H1 (cell line): ENCODE measurements at regions not wholly inside any gene's neighbourhood (a gene's known extent, or its start where the extent isn't known, plus 50 kb on each side); places are given as distances from the start of the nearest gene placed in this dataset.

Experiments used
- CTCF ChIA-PET: fragments of 300-600 bp; sonication (Branson Sonifier 250); formaldehyde crosslinking; loops from one replicate; lab custom pipeline; 2021; ENCODE audit not compliant: partially characterized antibody; lab: Charles Lee
- POLR2A ChIA-PET: fragments of 300-600 bp; sonication (Branson Sonifier 250); formaldehyde crosslinking; loops from one replicate; lab custom pipeline; 2021; ENCODE audit warnings: inconsistent platforms; ENCODE audit not compliant: partially characterized antibody; lab: Charles Lee
- DNase-seq, 2 experiments: peaks; one replicate each; pipeline versions ENCODE4 v3.0.0 to v3.0.0-alpha.2; 2010 to 2022; ENCODE audit warnings: low spot score in 2 of 2, low read depth in 1 of 2, mixed read lengths in 1 of 2
- FAIRE-seq: peaks from 2 replicates; lab custom pipeline; 2011; peaks lifted over from hg19 to GRCh38; lab: Jason Lieb, UNC
- H2AFZ ChIP-seq: 2 replicates; pipeline ENCODE4 v1.8.1; 2012; ENCODE audit warnings: low read length, inconsistent platforms
- H2AK5ac ChIP-seq: 2 replicates; pipeline ENCODE4 v1.6.1; 2013; ENCODE audit warnings: low read depth, low read length
- H2BK120ac ChIP-seq: replicated peaks from 2 replicates; pipeline ENCODE3; 2013; ENCODE audit warnings: low read depth, low read length, inconsistent platforms
- H2BK12ac ChIP-seq: 2 replicates; pipeline ENCODE4 v1.6.1; 2013; ENCODE audit warnings: low read depth, low read length
- H2BK15ac ChIP-seq: 2 replicates; pipeline ENCODE4 v1.6.1; 2013; ENCODE audit warnings: low read length
- H2BK20ac ChIP-seq: 2 replicates; pipeline ENCODE4 v1.6.1; 2013; ENCODE audit warnings: low read length
- H2BK5ac ChIP-seq: 2 replicates; pipeline ENCODE4 v1.6.1; 2013; ENCODE audit warnings: low read depth, low read length
- H3K14ac ChIP-seq: 2 replicates; pipeline ENCODE4 v1.6.1; 2013; ENCODE audit warnings: inconsistent platforms; ENCODE audit not compliant: insufficient read length
- H3K18ac ChIP-seq: 2 replicates; pipeline ENCODE4 v1.6.1; 2013; ENCODE audit warnings: low read length; ENCODE audit errors: extremely low read depth
- H3K23ac ChIP-seq: 2 replicates; pipeline ENCODE4 v1.6.1; 2013; ENCODE audit warnings: inconsistent platforms; ENCODE audit not compliant: insufficient read length
- H3K23me2 ChIP-seq: 2 replicates; pipeline ENCODE4 v1.6.1; 2013; ENCODE audit warnings: low read depth, low read length
- H3K27ac ChIP-seq: 2 replicates; pipeline ENCODE4 v1.6.1; 2011; ENCODE audit warnings: low read depth, low read length, inconsistent platforms
- H3K27me3 ChIP-seq, 4 experiments: replicated peaks in 1 of 4; 1 replicate in 1 of 4; 2 replicates in 3 of 4; pipeline versions ENCODE4 v1.6.1 to v1.8.1; 2011 to 2013; ENCODE audit warnings: low read length in 3 of 4, mild to moderate bottlenecking in 3 of 4, inconsistent platforms in 2 of 4, mixed read lengths in 2 of 4, moderate library complexity in 1 of 4; ENCODE audit not compliant: control insufficient read depth in 3 of 4, insufficient read depth in 3 of 4; ENCODE audit errors: extremely low read depth in 1 of 4
- H3K36me3 ChIP-seq, 4 experiments: 2 replicates each; pipeline versions ENCODE4 v1.6.1 to v1.8.1; 2011 to 2013; ENCODE audit warnings: mild to moderate bottlenecking in 4 of 4, low read length in 3 of 4, moderate library complexity in 2 of 4, control low read depth in 1 of 4, inconsistent platforms in 1 of 4; ENCODE audit not compliant: insufficient read depth in 4 of 4, control insufficient read depth in 2 of 4
- H3K4ac ChIP-seq: replicated peaks from 2 replicates; pipeline ENCODE3; 2013; ENCODE audit warnings: low read length, low read depth, mixed read lengths, inconsistent platforms; ENCODE audit not compliant: insufficient read length
- H3K4me1 ChIP-seq, 4 experiments: replicated peaks in 1 of 4; 1 replicate in 1 of 4; 2 replicates in 3 of 4; pipeline versions ENCODE4 v1.6.1 to v1.8.1; 2011 to 2013; ENCODE audit warnings: low read length in 3 of 4, inconsistent platforms in 2 of 4, mixed read lengths in 1 of 4; ENCODE audit not compliant: insufficient read depth in 4 of 4, control insufficient read depth in 3 of 4
- H3K4me2 ChIP-seq, 2 experiments: 2 replicates each; pipeline versions ENCODE4 v1.6.1 to v1.8.1; 2011 to 2013; ENCODE audit warnings: low read depth in 2 of 2, low read length in 2 of 2, control low read depth in 1 of 2, inconsistent platforms in 1 of 2, mild to moderate bottlenecking in 1 of 2; ENCODE audit not compliant: insufficient read depth in 1 of 2
- H3K4me3 ChIP-seq, 4 experiments: fragments of 200-600, 300-600 bp in 1 of 4; sonication (generic), shearing (Covaris generic), sonication (Bioruptor Twin) in 1 of 4; 2 replicates each; pipeline versions ENCODE4 v1.5.1 to v1.8.1; 2011 to 2016; ENCODE audit warnings: low read length in 4 of 4, low read depth in 3 of 4, control low read depth in 2 of 4, inconsistent platforms in 2 of 4, mild to moderate bottlenecking in 2 of 4, mixed read lengths in 1 of 4, moderate library complexity in 1 of 4; ENCODE audit not compliant: insufficient read depth in 2 of 4; ENCODE audit errors: extremely low read depth in 1 of 4
- H3K56ac ChIP-seq: replicated peaks from 2 replicates; pipeline ENCODE3; 2013; ENCODE audit warnings: low read depth, mild to moderate bottlenecking, mixed read lengths, low read length, inconsistent platforms; ENCODE audit not compliant: insufficient read length
- H3K79me1 ChIP-seq: 2 replicates; pipeline ENCODE4 v1.6.1; 2013; ENCODE audit warnings: low read depth, low read length, control low read depth
- H3K79me2 ChIP-seq, 2 experiments: 2 replicates each; pipeline versions ENCODE4 v1.6.1 to v1.8.1; 2012 to 2013; ENCODE audit warnings: low read length in 2 of 2, mild to moderate bottlenecking in 2 of 2, inconsistent platforms in 1 of 2; ENCODE audit not compliant: insufficient read depth in 2 of 2, control insufficient read depth in 1 of 2
- H3K9ac ChIP-seq, 4 experiments: replicated peaks in 1 of 4; 1 replicate in 1 of 4; 2 replicates in 3 of 4; pipeline versions ENCODE4 v1.6.1 to v1.8.1; 2011 to 2013; ENCODE audit warnings: low read depth in 3 of 4, low read length in 3 of 4, control low read depth in 2 of 4, mild to moderate bottlenecking in 2 of 4, moderate library complexity in 2 of 4, inconsistent platforms in 1 of 4; ENCODE audit errors: extremely low read depth in 1 of 4
- H3K9me3 ChIP-seq, 2 experiments: 2 replicates each; pipeline versions ENCODE4 v1.6.1 to v1.8.1; 2012 to 2013; ENCODE audit warnings: mild to moderate bottlenecking in 2 of 2, moderate library complexity in 2 of 2, control low read depth in 1 of 2, inconsistent platforms in 1 of 2, low read depth in 1 of 2, low read length in 1 of 2, mixed read lengths in 1 of 2; ENCODE audit not compliant: insufficient read depth in 2 of 2
- H4K20me1 ChIP-seq, 2 experiments: replicated peaks in 1 of 2; 2 replicates each; pipeline versions ENCODE3 to v1.8.1; 2011 to 2013; ENCODE audit warnings: inconsistent platforms in 2 of 2, low read length in 2 of 2, mild to moderate bottlenecking in 1 of 2; ENCODE audit not compliant: insufficient read depth in 2 of 2, control insufficient read depth in 1 of 2
- H4K5ac ChIP-seq: 2 replicates; pipeline ENCODE4 v1.6.1; 2013; ENCODE audit warnings: low read length, low read depth, mixed read lengths, inconsistent platforms; ENCODE audit not compliant: insufficient read length
- H4K8ac ChIP-seq: 2 replicates; pipeline ENCODE4 v1.8.0; 2013; ENCODE audit warnings: mild to moderate bottlenecking, moderate library complexity, low read length, inconsistent platforms; ENCODE audit not compliant: insufficient read depth; ENCODE audit errors: extremely low read depth
- H4K91ac ChIP-seq: replicated peaks from 2 replicates; pipeline ENCODE3; 2013; ENCODE audit warnings: low read length, mixed read lengths, inconsistent platforms; ENCODE audit not compliant: insufficient read length
- RAD21 ChIP-seq, 2 experiments: IDR thresholded peaks in 1 of 2; conservative IDR thresholded peaks in 1 of 2; 2 replicates each; pipeline ENCODE4 v1.6.1; 2011; ENCODE audit warnings: low read depth in 2 of 2, low read length in 2 of 2, improper control_type of control experiment in 1 of 2, inconsistent platforms in 1 of 2, mild to moderate bottlenecking in 1 of 2, moderate library complexity in 1 of 2
- SAP30 ChIP-seq: fragments of 300-600 bp; sonication (generic); IDR thresholded peaks from 2 replicates; pipeline ENCODE4 v1.7.1; 2012; ENCODE audit warnings: low read length, moderate library complexity, mild to moderate bottlenecking, inconsistent platforms; ENCODE audit not compliant: insufficient read depth, insufficient replicate concordance
- SUZ12 ChIP-seq: fragments of 200-600 bp; sonication (generic); IDR thresholded peaks from 2 replicates; pipeline ENCODE4 v1.6.1; 2012; ENCODE audit warnings: mild to moderate bottlenecking, inconsistent platforms, low read length, moderate library complexity, mixed read lengths
- WGBS, 2 experiments: shearing (Covaris generic) in 1 of 2; methylation state at CpG; one replicate each; pipeline versions ENCODE4 v1.1.6 to v1.1.7; 2013 to 2015; ENCODE audit warnings: low lambda C conversion rate in 2 of 2, mixed read lengths in 2 of 2, inconsistent platforms in 1 of 2, low coverage in 1 of 2, missing lambda C conversion rate in 1 of 2; ENCODE audit not compliant: insufficient replicate concordance in 2 of 2, insufficient coverage in 1 of 2, insufficient read length in 1 of 2; ENCODE audit errors: extremely low coverage in 1 of 2, missing lambda C conversion rate in 1 of 2; 5-methylcytosine and 5-hydroxymethylcytosine counted together

GRCh38 chr22:48695251-48695650 is 1132.4 kb downstream of the BRD1 start:
- H2BK12ac ChIP-seq = no peak overlapping the region
- no peak overlapping the region for H2BK120ac ChIP-seq
- ChIA-PET POLR2A (no interaction called here), CTCF (interaction anchor here (0.6 to 2.4 kb wide), 7 partner anchors 9 to 197 kb away, joined by 3 to 6 read pairs (median 3); no protein-coding TSS in a partner anchor)
- H4K91ac ChIP-seq = no peak overlapping the region
- H2AK5ac ChIP-seq = no peak overlapping the region
- no peak overlapping the region for H3K56ac ChIP-seq
- no peak overlapping the region; the same call in 1 of the 2 replicates for H2BK5ac ChIP-seq
- no peak overlapping the region for H3K4ac ChIP-seq
- no peak for FAIRE-seq
- no peak overlapping the region for H4K5ac ChIP-seq
- H2AFZ ChIP-seq = no peak overlapping the region
- H3K18ac ChIP-seq = no peak overlapping the region
- no peaks in the 10 kb centered on the region for H3K4me1 ChIP-seq
- H4K8ac ChIP-seq = no peak overlapping the region
- no peak overlapping the region for H3K4me3 ChIP-seq
- H3K14ac ChIP-seq = no peak overlapping the region
- H3K9me3 ChIP-seq = no peaks in the 10 kb centered on the region
- H3K27ac ChIP-seq = no peak overlapping the region
- H3K23me2 ChIP-seq = peaks cover 9% of the 10 kb centered on the region; the same call in 1 of the 2 replicates
- H3K27me3 ChIP-seq = no peaks in the 10 kb centered on the region
- peaks cover 2% of the 10 kb centered on the region for H3K79me1 ChIP-seq
- H2BK15ac ChIP-seq = no peak overlapping the region
- no peak for DNase-seq
- H3K9ac ChIP-seq = no peak overlapping the region
- peaks cover 0 to 14% of the 10 kb centered on the region in 2 experiments for H4K20me1 ChIP-seq
- peaks cover 0 to 8% of the 10 kb centered on the region in 2 experiments; a peak in 3 of 4 replicates for H3K79me2 ChIP-seq
- WGBS, 2 experiments = 80% methylated on average over 5 of the region's 6 CpGs; no CpG with 5 or more reads in 1 of the 2 experiments
- H3K4me2 ChIP-seq = no peak overlapping the region
- H3K36me3 ChIP-seq = no peaks in the 10 kb centered on the region; a peak in 1 of 8 replicates
- H2BK20ac ChIP-seq = no peak overlapping the region
- no peak overlapping the region for H3K23ac ChIP-seq
- no peak for TF ChIP-seq SUZ12
- TF ChIP-seq SAP30 = no peak
- TF ChIP-seq RAD21 (IDR thresholded peaks at IDR 0.05 in 1 of 2, conservative IDR thresholded peaks at IDR 0.05 in 1 of 2; ENCODE audit: low read depth in 2 of 2, low read length in 2 of 2) = no peak
